ENCODE measurements at regions not wholly inside any gene's neighbourhood (a gene's known extent, or its start where the extent isn't known, plus 50 kb on each side); places are given as distances from the start of the nearest gene placed in this dataset.
"Not testable (repeated sequence)": the region's sequence is repeated elsewhere in the genome, so short reads cannot be mapped to it uniquely, and the experiment has no call there.

DNA sequence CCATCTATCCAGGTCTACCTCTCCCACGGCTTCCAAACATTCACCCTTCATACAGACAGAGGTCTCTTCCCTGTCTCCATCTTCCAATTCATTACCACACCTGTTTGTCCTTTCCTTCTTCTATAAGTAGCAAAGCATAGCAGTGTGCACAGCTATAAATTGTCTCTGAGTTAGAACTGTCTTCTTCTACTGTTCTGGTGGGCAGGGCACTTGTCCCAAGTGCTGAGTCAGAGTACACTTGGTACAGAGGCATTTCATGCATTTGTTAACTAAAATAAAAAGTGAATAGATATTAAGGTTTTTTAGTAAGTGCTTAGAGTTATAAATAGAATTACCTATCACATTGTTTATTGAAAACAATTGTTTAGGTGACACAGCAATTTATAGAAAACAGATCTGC lies 150.1 kb upstream of the CCDC54 start:
- H3K27ac ChIP-seq = no peak overlapping the region
- no peak for TF ChIP-seq ZFX (IDR thresholded peaks at IDR 0.05)
- TF ChIP-seq CTCF (conservative IDR thresholded peaks at IDR 0.05) = no peak

GRCh38 chr3:107233877-107234276 lies 143.4 kb upstream of the CCDC54 start:
- H3K27ac ChIP-seq = not testable (repeated sequence)

DNA sequence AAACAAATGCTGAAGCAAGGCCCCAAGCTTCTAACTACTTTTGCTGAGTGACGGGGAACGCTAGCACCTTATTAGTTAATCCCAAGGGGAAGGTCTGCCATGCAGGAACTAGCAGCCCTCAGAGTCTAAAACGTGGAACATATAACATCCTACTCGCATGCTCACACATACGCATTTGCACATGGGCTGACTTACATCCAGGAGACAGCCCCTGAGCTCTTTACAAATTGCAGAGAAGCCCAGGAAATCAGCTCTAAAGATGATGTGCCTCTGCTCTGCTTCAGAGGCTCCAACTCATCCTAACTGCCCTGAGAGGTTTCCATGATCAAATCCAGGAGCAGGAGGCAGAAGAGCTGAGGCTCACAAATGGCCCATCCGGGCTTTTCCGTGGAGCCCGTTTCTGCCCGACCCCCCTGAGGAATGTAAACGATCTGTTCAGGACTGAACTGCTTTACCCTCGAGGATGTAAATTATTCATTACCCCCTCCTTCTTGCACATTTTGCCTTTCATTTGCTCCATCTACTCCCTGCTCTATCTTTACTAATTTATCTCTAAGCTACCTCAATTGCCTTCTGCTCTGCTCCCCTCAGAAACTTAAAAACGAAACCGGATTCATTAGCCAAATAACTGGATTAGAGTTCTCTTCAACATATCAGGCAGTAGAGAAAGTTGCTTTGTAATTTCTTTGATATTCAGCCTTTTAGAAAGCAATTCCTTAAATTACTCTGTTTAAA lies 141.9 kb upstream of the CCDC54 start:
- H3K27ac ChIP-seq = no peak overlapping the region
- TF ChIP-seq CTCF (conservative IDR thresholded peaks at IDR 0.05) (no peak), ZFX (IDR thresholded peaks at IDR 0.05) (no peak)

GRCh38 chr3:107235928-107236315 lies 141.3 kb upstream of the CCDC54 start:
- no peak for TF ChIP-seq ZFX (IDR thresholded peaks at IDR 0.05)
- peak; percentile 88 for TF ChIP-seq CTCF (conservative IDR thresholded peaks at IDR 0.05)
- no peak overlapping the region for H3K27ac ChIP-seq

DNA sequence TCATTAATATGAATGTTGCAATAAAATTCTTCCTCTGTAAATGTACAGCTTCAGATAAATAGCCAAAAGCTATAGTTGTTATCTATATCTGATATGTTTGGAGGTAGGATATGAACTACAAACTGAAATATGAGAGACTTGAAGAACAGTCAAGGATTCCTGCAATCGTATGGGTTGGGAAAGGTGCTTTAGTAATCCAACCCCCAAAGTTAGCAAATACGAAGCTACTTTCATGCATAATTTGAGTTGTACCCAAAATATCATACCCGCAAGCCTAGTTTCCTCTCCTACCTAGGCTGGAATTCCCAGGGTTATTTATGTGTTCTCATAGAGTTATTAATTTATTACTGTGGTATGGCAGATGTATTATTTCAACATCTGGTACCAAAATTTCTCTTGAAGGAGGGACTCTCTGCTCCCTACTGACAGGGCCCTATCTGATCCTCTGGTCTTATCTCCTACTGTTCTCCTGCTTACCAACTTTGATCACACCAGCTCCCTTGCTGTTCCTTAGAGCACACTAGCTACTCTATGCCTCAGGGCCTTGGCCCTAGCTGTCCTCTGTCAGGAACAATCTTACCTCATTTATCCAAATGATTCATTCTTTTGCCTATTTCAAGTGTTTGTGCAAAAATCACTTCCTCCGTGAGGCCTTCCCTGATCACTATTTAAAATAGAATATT lies 140.4 kb upstream of the CCDC54 start:
- no peak overlapping the region for H3K27ac ChIP-seq
- no peak for TF ChIP-seq ZFX (IDR thresholded peaks at IDR 0.05)
- TF ChIP-seq CTCF (conservative IDR thresholded peaks at IDR 0.05) = no peak

DNA sequence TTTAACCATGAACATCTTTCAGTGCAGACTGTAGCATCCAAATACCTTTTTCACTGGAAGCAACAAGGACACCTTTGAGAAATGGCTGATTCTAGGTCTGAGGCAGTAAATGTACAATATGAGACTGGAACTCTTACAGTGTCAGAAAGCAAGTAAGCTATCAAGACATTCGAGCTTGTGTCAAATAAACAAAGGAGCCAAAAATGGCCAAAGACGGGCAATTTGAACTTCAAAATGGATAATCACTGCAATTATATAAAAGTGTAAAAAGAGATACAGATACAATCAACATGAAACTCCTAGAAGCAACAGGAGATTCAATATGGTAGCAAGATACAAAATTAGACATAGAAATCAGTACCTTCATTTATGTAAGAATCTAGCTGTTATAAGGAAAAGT lies 138.5 kb upstream of the CCDC54 start:
- TF ChIP-seq CTCF (conservative IDR thresholded peaks at IDR 0.05) = no peak
- H3K27ac ChIP-seq = no peak overlapping the region

GRCh38 chr3:107239703-107240102 lies 137.5 kb upstream of the CCDC54 start:
- H3K27ac ChIP-seq = no peak overlapping the region; the same call in 1 of the 2 replicates

More at GRCh38 chr3:107239703-107240102, 137.5 kb upstream of the CCDC54 start:
- no peak for TF ChIP-seq ZFX (IDR thresholded peaks at IDR 0.05)
- no peak for TF ChIP-seq CTCF (conservative IDR thresholded peaks at IDR 0.05)
